GM10266 (cell line): ENCODE measurements at regions not wholly inside any gene's neighbourhood (a gene's known extent, or its start where the extent isn't known, plus 50 kb on each side); places are given as distances from the start of the nearest gene placed in this dataset.

Source experiments
- DNase-seq: peaks from one replicate; pipeline ENCODE4 v3.0.0; 2012; ENCODE audit errors: extremely low spot score
- TF ChIP-seq, protein P1 (sequence below): IDR thresholded peaks from 2 replicates; pipeline ENCODE4 v1.5.1; 2012; ENCODE audit warnings: mild to moderate bottlenecking, low read depth; ENCODE audit not compliant: control insufficient read depth, insufficient read depth; ENCODE audit errors: missing control alignments

DNA sequence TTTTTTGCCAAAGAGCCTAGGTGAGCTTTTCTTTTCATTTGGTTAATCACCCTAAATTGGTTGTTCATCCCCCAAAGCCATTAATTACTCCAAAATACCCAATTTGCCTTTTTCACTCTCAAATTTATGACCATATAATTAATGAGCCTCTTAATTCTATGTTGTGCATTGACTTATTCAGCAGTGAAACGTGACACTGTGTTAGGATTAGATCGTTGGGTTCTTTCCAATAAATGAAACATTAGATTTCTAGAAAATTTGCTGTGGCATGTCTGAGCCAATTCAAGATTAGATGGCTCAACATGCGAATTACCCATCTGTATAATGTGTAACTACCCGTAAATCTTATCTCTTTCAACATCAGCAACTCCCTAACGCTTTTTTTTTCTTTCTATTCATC, 273.4 kb downstream of the BMP4 start:
- TF ChIP-seq, protein P1, sequence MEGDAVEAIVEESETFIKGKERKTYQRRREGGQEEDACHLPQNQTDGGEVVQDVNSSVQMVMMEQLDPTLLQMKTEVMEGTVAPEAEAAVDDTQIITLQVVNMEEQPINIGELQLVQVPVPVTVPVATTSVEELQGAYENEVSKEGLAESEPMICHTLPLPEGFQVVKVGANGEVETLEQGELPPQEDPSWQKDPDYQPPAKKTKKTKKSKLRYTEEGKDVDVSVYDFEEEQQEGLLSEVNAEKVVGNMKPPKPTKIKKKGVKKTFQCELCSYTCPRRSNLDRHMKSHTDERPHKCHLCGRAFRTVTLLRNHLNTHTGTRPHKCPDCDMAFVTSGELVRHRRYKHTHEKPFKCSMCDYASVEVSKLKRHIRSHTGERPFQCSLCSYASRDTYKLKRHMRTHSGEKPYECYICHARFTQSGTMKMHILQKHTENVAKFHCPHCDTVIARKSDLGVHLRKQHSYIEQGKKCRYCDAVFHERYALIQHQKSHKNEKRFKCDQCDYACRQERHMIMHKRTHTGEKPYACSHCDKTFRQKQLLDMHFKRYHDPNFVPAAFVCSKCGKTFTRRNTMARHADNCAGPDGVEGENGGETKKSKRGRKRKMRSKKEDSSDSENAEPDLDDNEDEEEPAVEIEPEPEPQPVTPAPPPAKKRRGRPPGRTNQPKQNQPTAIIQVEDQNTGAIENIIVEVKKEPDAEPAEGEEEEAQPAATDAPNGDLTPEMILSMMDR: no peak
- no peak for DNase-seq

DNA sequence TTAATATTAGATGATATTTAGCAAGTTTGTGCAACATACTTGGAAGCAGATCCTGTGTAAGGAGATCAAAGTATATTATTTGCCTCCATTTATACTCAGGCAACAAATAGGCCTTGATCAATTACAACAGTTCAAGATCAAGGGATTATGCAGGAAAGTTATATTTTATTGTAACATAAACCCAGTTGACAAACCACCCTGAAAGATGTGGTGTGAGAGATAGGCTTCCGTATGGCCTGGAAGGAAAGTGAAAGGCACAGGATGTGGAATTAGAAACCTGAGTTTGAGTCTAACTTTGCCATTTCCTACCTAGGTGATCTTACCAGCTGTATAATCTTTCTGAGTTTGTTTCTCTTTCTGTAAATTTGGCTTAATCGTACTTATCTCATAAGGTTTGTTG, 284.1 kb downstream of the BMP4 start:
- TF ChIP-seq, protein P1: no peak
- DNase-seq: no peak

DNA sequence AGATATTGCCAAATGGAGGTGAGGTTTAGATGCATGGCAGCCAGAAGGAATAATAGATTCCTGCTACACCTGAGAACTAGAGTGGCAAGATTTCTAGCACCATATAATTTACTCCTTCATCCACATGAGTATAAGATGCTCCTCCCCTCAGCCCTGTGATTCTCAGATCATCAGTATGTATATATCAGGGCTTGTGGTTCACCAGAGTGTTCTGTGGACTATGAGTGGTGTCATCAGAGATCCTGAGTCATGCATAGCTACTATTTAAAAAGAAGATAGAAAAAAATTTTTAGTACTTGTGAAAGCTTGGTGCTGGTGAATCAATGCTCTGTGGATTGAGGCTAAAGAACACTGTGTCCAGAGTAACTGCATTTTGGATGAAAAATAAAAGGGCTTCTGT, 285.9 kb downstream of the BMP4 start:
- TF ChIP-seq, protein P1: no peak
- no peak for DNase-seq

GRCh38 chr14:53668897-53669296, 287.7 kb downstream of the BMP4 start:
- TF ChIP-seq, protein P1: no peak
- no peak for DNase-seq

DNA sequence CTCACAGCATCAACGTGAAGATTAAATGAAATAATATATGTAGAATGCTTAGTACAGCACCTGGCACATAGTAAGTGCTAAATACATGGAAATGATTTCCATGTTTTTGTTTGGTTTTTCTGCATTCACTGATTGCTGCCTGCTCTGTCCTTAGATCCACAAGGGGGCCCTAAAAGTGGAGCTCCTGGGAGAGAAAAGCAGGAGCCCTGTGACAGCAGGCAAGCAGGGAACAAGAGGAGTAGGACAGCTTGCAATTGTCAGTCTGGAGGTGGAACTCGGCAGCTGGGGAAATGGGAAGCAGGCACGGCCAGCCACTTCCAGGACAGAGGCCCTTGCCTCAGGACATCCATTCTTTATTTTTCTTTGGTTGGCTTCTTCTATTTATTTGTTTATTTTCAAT, 292.9 kb downstream of the BMP4 start:
- TF ChIP-seq, protein P1: no peak
- DNase-seq: no peak

DNA sequence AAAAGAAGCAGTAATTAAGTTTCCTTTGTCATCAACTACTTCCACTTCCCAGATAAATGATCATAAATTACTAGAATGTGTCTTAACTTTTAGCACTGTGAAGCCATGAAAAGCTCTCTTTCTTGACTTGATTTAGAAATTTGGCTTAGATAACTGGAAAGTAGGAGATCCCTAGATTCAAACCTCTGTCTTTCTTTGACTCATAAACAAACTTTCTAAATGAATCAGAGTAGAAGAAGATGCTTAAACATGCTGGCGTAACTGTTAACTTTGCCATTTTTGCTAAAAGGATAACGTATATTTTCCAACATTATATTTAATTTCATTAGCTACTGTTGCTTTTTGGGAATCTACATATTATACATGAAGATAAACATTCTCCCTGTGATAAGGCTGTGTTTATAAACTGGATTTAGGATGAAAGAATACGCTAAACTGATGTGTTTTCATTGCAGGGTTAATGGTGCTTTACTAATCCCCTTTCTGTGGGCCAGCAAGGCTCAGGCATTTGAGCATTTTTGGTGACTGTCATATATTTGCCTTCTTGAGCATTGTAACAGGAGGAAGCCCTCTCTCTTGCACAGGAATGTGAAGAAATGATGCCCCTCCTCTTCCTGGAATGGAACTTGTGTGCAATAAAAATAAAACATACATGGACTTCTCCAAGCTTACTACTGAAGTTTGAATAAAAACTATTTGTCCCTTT, 301.4 kb downstream of the BMP4 start:
- TF ChIP-seq, protein P1: no peak
- DNase-seq: peak; percentile 12

DNA sequence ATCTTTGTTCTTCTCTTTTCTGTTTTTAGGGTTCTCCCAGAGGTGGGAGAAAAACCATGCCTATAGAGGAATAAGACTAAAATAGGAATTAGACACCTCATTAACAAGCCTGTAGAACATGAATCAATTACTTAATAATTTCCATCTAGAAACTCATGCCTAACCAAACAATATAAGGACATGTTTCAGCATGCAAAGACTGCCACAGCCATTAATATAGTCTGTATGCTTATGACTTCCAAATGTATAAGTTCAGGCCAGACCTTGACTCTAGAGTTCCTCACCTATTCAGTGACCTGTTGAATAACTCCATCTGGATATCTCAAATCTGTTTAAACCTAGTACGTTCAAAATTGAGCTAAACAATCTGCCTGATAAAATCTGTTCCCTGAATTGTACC, 304.6 kb downstream of the BMP4 start:
- no peak for DNase-seq
- TF ChIP-seq, protein P1: no peak
